LNCaP clone FGC (cell line): ENCODE measurements at regions not wholly inside any gene's neighbourhood (a gene's known extent, or its start where the extent isn't known, plus 50 kb on each side); places are given as distances from the start of the nearest gene placed in this dataset.

Source experiments
- DNase-seq: peaks from one replicate; pipeline ENCODE4 v3.0.0-alpha.2; 2011; ENCODE audit warnings: low read depth
- H3K4me3 ChIP-seq: 2 replicates; pipeline ENCODE4 v1.5.1; 2011; ENCODE audit warnings: mild to moderate bottlenecking, low read depth, low read length, control low read depth
- TF ChIP-seq, protein P1 (sequence below): IDR thresholded peaks from 2 replicates; pipeline ENCODE4 v1.5.1; 2012; ENCODE audit warnings: mild to moderate bottlenecking; ENCODE audit not compliant: control insufficient read depth, insufficient read depth; ENCODE audit errors: extremely low read depth

DNA sequence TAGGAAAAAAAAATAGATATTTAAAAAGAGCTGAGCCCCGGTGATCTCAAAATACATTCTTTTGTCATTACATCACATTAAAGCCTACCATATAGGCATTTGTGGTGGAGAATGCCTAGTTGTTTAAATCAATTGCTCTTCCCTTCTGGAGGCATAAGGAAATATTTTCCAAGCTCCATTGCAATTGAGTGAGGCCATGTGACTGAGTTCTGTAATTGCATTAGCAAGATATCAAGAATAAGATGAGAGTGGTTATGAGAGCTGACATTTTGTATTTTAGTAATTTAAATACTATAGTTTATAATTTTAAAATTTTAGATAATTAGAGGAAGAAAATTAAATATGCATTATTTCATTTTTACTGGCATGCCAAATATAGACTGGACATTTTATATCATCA is 1195.9 kb downstream of the DTWD2 start:
- no peak for DNase-seq
- TF ChIP-seq, protein P1, sequence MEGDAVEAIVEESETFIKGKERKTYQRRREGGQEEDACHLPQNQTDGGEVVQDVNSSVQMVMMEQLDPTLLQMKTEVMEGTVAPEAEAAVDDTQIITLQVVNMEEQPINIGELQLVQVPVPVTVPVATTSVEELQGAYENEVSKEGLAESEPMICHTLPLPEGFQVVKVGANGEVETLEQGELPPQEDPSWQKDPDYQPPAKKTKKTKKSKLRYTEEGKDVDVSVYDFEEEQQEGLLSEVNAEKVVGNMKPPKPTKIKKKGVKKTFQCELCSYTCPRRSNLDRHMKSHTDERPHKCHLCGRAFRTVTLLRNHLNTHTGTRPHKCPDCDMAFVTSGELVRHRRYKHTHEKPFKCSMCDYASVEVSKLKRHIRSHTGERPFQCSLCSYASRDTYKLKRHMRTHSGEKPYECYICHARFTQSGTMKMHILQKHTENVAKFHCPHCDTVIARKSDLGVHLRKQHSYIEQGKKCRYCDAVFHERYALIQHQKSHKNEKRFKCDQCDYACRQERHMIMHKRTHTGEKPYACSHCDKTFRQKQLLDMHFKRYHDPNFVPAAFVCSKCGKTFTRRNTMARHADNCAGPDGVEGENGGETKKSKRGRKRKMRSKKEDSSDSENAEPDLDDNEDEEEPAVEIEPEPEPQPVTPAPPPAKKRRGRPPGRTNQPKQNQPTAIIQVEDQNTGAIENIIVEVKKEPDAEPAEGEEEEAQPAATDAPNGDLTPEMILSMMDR: no peak
- H3K4me3 ChIP-seq: no peak overlapping the region

DNA sequence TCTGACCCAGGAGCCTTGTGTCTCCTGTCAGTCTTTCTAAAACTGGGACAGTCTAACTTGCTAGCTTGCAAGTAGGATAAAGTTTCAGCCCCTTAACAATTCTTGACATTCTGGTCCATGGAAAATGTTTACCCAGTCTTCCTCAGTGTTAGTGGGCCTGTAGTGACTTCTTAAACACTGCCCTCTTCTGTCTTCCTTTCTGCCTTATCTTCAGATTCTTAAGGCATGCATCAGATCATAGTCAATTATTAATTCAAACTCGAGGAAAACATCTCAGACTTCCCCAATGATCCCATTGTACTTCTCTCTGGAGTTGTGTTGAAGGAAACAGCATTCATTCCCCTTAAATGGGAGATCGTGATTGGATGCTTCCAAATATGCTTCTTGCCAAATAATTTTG is 1199.8 kb downstream of the DTWD2 start:
- TF ChIP-seq, protein P1: peak; percentile 23; the same call in 1 of the 2 replicates
- no peak overlapping the region for H3K4me3 ChIP-seq
- DNase-seq: no peak

GRCh38 chr5:117779171-117779570 is 1204.5 kb upstream of the SEMA6A start:
- no peak overlapping the region for H3K4me3 ChIP-seq
- TF ChIP-seq, protein P1: no peak
- no peak for DNase-seq

GRCh38 chr5:117776977-117777376 is 1202.4 kb upstream of the SEMA6A start:
- H3K4me3 ChIP-seq: no peak overlapping the region
- TF ChIP-seq, protein P1: no peak
- no peak for DNase-seq

GRCh38 chr5:117769877-117770276 is 1195.3 kb upstream of the SEMA6A start:
- DNase-seq: no peak
- TF ChIP-seq, protein P1: no peak
- no peak overlapping the region for H3K4me3 ChIP-seq

DNA sequence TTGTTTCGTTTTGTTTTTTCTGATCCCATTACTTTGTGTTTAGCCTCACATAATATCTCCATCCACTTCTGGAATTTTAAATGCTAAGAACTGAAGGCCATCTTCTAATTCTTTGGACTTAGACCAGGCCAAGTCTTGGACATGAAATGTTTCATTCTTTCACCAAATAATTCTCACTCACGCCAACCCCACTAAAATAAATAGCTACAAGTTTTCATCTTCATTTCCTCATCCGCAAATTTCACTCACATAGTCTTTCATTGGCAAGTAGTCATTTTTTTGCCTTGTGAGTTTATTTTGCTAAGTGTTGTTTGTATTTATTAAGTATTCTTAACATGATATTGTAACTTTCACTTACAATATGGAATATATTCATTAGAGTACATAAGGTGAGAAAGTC is 1188.6 kb upstream of the SEMA6A start:
- TF ChIP-seq, protein P1: no peak
- H3K4me3 ChIP-seq: no peak overlapping the region
- DNase-seq: no peak

- TF ChIP-seq, protein P1: no peak
- no peak for DNase-seq
Measured at GRCh38 chr5:117761186-117761585, 1186.6 kb upstream of the SEMA6A start.

More at GRCh38 chr5:117761186-117761585, 1186.6 kb upstream of the SEMA6A start:
- no peak overlapping the region for H3K4me3 ChIP-seq
